HG03135 (cell line): ENCODE measurements at regions not wholly inside any gene's neighbourhood (a gene's known extent, or its start where the extent isn't known, plus 50 kb on each side); places are given as distances from the start of the nearest gene placed in this dataset.

Source experiments
- ATAC-seq: cut with Tn5 transposase; IDR thresholded peaks from one replicate; pipeline ENCODE4 v1.9.1; 2021; ENCODE audit warnings: mild to moderate bottlenecking, moderate library complexity; ENCODE audit not compliant: unreplicated experiment

- ATAC-seq, result no peak
These were observed 83.9 kb upstream of the BTBD3 start for GRCh38 chr20:11833825-11834224.

GRCh38 chr20:11838076-11838636, 79.5 kb upstream of the BTBD3 start:
- no peak for ATAC-seq

- no peak for ATAC-seq
These were observed 75.7 kb upstream of the BTBD3 start for GRCh38 chr20:11841972-11842461.

- ATAC-seq, result no peak
These were observed 74.4 kb upstream of the BTBD3 start for GRCh38 chr20:11843289-11843688.

- ATAC-seq, result no peak
These were observed 73.0 kb upstream of the BTBD3 start for GRCh38 chr20:11844691-11845090.

- ATAC-seq, result no peak
These were observed 72.4 kb upstream of the BTBD3 start for GRCh38 chr20:11845340-11845739.

- no peak for ATAC-seq
These were observed 71.6 kb upstream of the BTBD3 start for GRCh38 chr20:11846131-11846530.

- ATAC-seq, result no peak
These were observed 69.9 kb upstream of the BTBD3 start for GRCh38 chr20:11847827-11848226.

- no peak for ATAC-seq
These were observed 68.3 kb upstream of the BTBD3 start for GRCh38 chr20:11849270-11849915.

GRCh38 chr20:11849976-11850670, 67.6 kb upstream of the BTBD3 start:
- no peak for ATAC-seq

- no peak for ATAC-seq
These were observed 66.8 kb upstream of the BTBD3 start for GRCh38 chr20:11850901-11851300.

GRCh38 chr20:11851646-11852045, 66.0 kb upstream of the BTBD3 start:
- no peak for ATAC-seq

GRCh38 chr20:11852189-11852588, 65.5 kb upstream of the BTBD3 start:
- ATAC-seq, result no peak

GRCh38 chr20:11852811-11853210, 64.9 kb upstream of the BTBD3 start:
- no peak for ATAC-seq

GRCh38 chr20:11853359-11853758, 64.3 kb upstream of the BTBD3 start:
- ATAC-seq, result no peak

- no peak for ATAC-seq
These were observed 56.2 kb upstream of the BTBD3 start for GRCh38 chr20:11861479-11861878.

GRCh38 chr20:11867291-11867919, 50.3 kb upstream of the BTBD3 start:
- ATAC-seq, result no peak
